Lower leg skin (tissue), 3 donors: ENCODE measurements at regions not wholly inside any gene's neighbourhood (a gene's known extent, or its start where the extent isn't known, plus 50 kb on each side); places are given as distances from the start of the nearest gene placed in this dataset.

ENCODE experiments used
- CTCF ChIP-seq, 3 donors: fragments of 450-650 bp; IDR thresholded peaks; one replicate each; pipeline ENCODE4 v1.5.1; 2016; ENCODE audit warnings: antibody characterized with exemption in 3 of 3, mild to moderate bottlenecking in 3 of 3, moderate library complexity in 2 of 3
- POLR2A ChIP-seq, 2 donors: fragments of 450-650 bp; IDR thresholded peaks; one replicate each; pipeline ENCODE4 v1.6.1; 2016 to 2017; ENCODE audit warnings: antibody characterized with exemption in 2 of 2, mild to moderate bottlenecking in 1 of 2, moderate library complexity in 1 of 2

GRCh38 chr1:63713041-63713440 lies 60.8 kb upstream of the ROR1 start:
- TF ChIP-seq CTCF (IDR thresholded peaks at IDR 0.05) (no peak), POLR2A (IDR thresholded peaks at IDR 0.05) (no peak)
